Tongue (tissue), 1 donor: ENCODE measurements at regions not wholly inside any gene's neighbourhood (a gene's known extent, or its start where the extent isn't known, plus 50 kb on each side); places are given as distances from the start of the nearest gene placed in this dataset.
A peak's percentile ranks its signal among the peaks of the same experiment; 100 is the strongest.
"Not testable (repeated sequence)": the region's sequence is repeated elsewhere in the genome, so short reads cannot be mapped to it uniquely, and the experiment has no call there.

Experiments used
- DNase-seq: peaks from one replicate; pipeline ENCODE4 v3.0.0-alpha.2; 2015

- DNase-seq: no peak
Measured at GRCh38 chr1:95620076-95620475, 386.1 kb downstream of the RWDD3 start.

GRCh38 chr1:95622609-95623008, 388.6 kb downstream of the RWDD3 start:
- DNase-seq: no peak

- DNase-seq: no peak
Measured at GRCh38 chr1:95625224-95625623, 391.2 kb downstream of the RWDD3 start.

- DNase-seq: no peak
Measured at GRCh38 chr1:95627244-95627643, 393.2 kb downstream of the RWDD3 start.

- DNase-seq: no peak
Measured at GRCh38 chr1:95631695-95632094, 397.7 kb downstream of the RWDD3 start.

GRCh38 chr1:95635811-95636210, 401.8 kb downstream of the RWDD3 start:
- no peak for DNase-seq

GRCh38 chr1:95636897-95637296, 402.9 kb downstream of the RWDD3 start:
- no peak for DNase-seq

- DNase-seq: peak; percentile 31
Measured at GRCh38 chr1:95640746-95641145, 406.7 kb downstream of the RWDD3 start.

- no peak for DNase-seq
Measured at GRCh38 chr1:95641386-95641785, 407.4 kb downstream of the RWDD3 start.

GRCh38 chr1:95642035-95642434, 408.0 kb downstream of the RWDD3 start:
- DNase-seq: no peak

GRCh38 chr1:95643071-95643470, 409.1 kb downstream of the RWDD3 start:
- no peak for DNase-seq

- DNase-seq: not testable (repeated sequence)
Measured at GRCh38 chr1:95645126-95645525, 411.1 kb downstream of the RWDD3 start.

- no peak for DNase-seq
Measured at GRCh38 chr1:95650631-95651030, 416.6 kb downstream of the RWDD3 start.

- no peak for DNase-seq
Measured at GRCh38 chr1:95652423-95652965, 418.5 kb downstream of the RWDD3 start.

- peak; percentile 44 for DNase-seq
Measured at GRCh38 chr1:95653618-95654017, 419.6 kb downstream of the RWDD3 start.

GRCh38 chr1:95655321-95656020, 421.5 kb downstream of the RWDD3 start:
- DNase-seq: peak; percentile 22

GRCh38 chr1:95657248-95657647, 423.2 kb downstream of the RWDD3 start:
- no peak for DNase-seq

- DNase-seq: no peak
Measured at GRCh38 chr1:95659166-95659565, 425.2 kb downstream of the RWDD3 start.

GRCh38 chr1:95659588-95659987, 425.6 kb downstream of the RWDD3 start:
- no peak for DNase-seq

- no peak for DNase-seq
Measured at GRCh38 chr1:95660736-95661135, 426.7 kb downstream of the RWDD3 start.

- DNase-seq: not testable (repeated sequence)
Measured at GRCh38 chr1:95663530-95663929, 429.5 kb downstream of the RWDD3 start.

- no peak for DNase-seq
Measured at GRCh38 chr1:95668165-95668564, 434.2 kb downstream of the RWDD3 start.

GRCh38 chr1:95669638-95670037, 435.6 kb downstream of the RWDD3 start:
- not testable (repeated sequence) for DNase-seq

- DNase-seq: no peak
Measured at GRCh38 chr1:95671098-95671497, 437.1 kb downstream of the RWDD3 start.
